HAP-1 (cell line): ENCODE measurements at regions not wholly inside any gene's neighbourhood (a gene's known extent, or its start where the extent isn't known, plus 50 kb on each side); places are given as distances from the start of the nearest gene placed in this dataset.
A peak's percentile ranks its signal among the peaks of the same experiment; 100 is the strongest.

Experiments
- DNase-seq, 2 experiments: peaks; one replicate each; pipeline ENCODE4 v3.0.0-alpha.2; 2016 to 2020; ENCODE audit warnings: low spot score in 2 of 2
- H3K27me3 ChIP-seq: fragments of 250-450 bp; sonication (Bioruptor Pico); 2 replicates; pipeline ENCODE4 v1.5.1; 2020; ENCODE audit warnings: low read depth, mild to moderate bottlenecking, moderate library complexity
- H3K36me3 ChIP-seq: fragments of 250-450 bp; sonication (Bioruptor Pico); replicated peaks from 2 replicates; pipeline ENCODE4 v1.5.1; 2020; ENCODE audit warnings: mild to moderate bottlenecking
- H3K4me1 ChIP-seq: fragments of 250-450 bp; sonication (Bioruptor Pico); 2 replicates; pipeline ENCODE4 v1.5.1; 2020; ENCODE audit warnings: mild to moderate bottlenecking
- H3K4me3 ChIP-seq: fragments of 250-450 bp; sonication (Bioruptor Pico); 2 replicates; pipeline ENCODE4 v1.5.1; 2020; ENCODE audit warnings: mild to moderate bottlenecking, moderate library complexity
- H3K9me3 ChIP-seq: fragments of 250-450 bp; sonication (Bioruptor Pico); 2 replicates; pipeline ENCODE4 v1.5.1; 2020; ENCODE audit warnings: mild to moderate bottlenecking, moderate library complexity
- in situ Hi-C: fragments of 300-500 bp; cut with MboI; formaldehyde crosslinking; loops from 3 replicates; pipeline ENCODE4 v1.14.3; 2020; ENCODE audit warnings: low sequenced_read_pairs, inconsistent platforms, mixed read lengths

DNA sequence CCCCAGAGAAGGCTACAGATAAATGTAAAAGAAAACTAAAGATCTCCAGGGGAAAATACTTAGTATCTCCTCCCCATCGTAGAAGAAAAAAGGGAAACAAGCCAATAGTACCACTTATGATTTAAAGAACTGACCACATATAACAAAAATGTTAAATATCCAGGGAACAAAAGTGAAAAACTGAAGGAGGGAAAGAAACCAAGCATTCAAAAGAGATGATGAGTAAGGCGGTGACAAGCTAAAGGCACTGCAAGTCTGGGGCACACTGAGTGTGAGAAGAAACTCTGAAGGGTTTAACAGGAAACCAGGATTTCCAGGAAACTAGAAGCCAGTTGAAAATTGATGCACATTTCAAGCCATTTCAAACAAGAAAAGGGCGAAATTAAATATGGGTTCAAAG lies 226.3 kb downstream of the AHR start:
- H3K4me3 ChIP-seq = no peak overlapping the region
- no peaks in the 10 kb centered on the region for H3K9me3 ChIP-seq
- no peak for DNase-seq
- no peaks in the 10 kb centered on the region for H3K4me1 ChIP-seq
- H3K27me3 ChIP-seq = no peaks in the 10 kb centered on the region
- in situ Hi-C loops = no loop called here
- H3K36me3 ChIP-seq = no peaks in the 10 kb centered on the region

- Histone ChIP-seq H3K9me3 (no peaks in the 10 kb centered on the region), H3K4me1 (no peaks in the 10 kb centered on the region), H3K27me3 (no peaks in the 10 kb centered on the region), H3K36me3 (no peaks in the 10 kb centered on the region), H3K4me3 (no peak overlapping the region)
- in situ Hi-C loops = no loop called here
- no peak for DNase-seq
These were observed 228.2 kb downstream of the AHR start for GRCh38 chr7:17526621-17527020.

- Histone ChIP-seq H3K36me3 (no peaks in the 10 kb centered on the region), H3K4me3 (no peak overlapping the region), H3K9me3 (no peaks in the 10 kb centered on the region), H3K27me3 (no peaks in the 10 kb centered on the region), H3K4me1 (no peaks in the 10 kb centered on the region)
- DNase-seq = no peak
- in situ Hi-C loops = no loop called here
These were observed 230.2 kb downstream of the AHR start for GRCh38 chr7:17528636-17529035.

DNA sequence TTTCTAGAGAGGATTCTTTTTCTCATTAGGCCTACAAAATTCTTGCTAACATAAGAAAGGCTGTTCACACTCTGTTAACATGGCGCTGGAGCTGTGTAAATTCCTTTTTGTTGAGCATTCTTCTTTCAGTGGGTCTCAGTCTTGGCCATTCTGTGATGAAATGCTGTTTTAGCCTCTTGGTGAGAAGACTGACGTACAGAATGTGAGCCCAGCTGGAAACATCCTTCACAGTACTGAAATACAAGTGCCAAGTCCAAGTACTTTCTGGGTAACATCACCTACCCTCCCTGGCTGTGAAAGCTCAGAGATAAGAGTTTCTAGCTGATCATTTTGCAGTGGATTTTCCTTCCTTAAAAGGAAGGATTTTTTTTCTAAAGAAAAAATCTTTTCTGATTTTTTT lies 231.8 kb downstream of the AHR start:
- Histone ChIP-seq H3K4me3 (no peak overlapping the region), H3K36me3 (no peaks in the 10 kb centered on the region), H3K27me3 (no peaks in the 10 kb centered on the region), H3K9me3 (no peaks in the 10 kb centered on the region), H3K4me1 (no peaks in the 10 kb centered on the region)
- DNase-seq = no peak
- in situ Hi-C loops = no loop called here

- peak in 1 of 2 experiments; percentile 39 for DNase-seq
- Histone ChIP-seq H3K36me3 (no peaks in the 10 kb centered on the region), H3K4me1 (no peaks in the 10 kb centered on the region), H3K9me3 (no peaks in the 10 kb centered on the region), H3K4me3 (no peak overlapping the region), H3K27me3 (no peaks in the 10 kb centered on the region)
- in situ Hi-C loops = no loop called here
These were observed 232.4 kb downstream of the AHR start for GRCh38 chr7:17530741-17531421.

GRCh38 chr7:17532861-17533404 lies 234.5 kb downstream of the AHR start:
- Histone ChIP-seq H3K36me3 (no peaks in the 10 kb centered on the region), H3K9me3 (no peaks in the 10 kb centered on the region), H3K27me3 (no peaks in the 10 kb centered on the region), H3K4me1 (no peaks in the 10 kb centered on the region), H3K4me3 (no peak overlapping the region)
- DNase-seq = no peak
- in situ Hi-C loops = no loop called here

DNA sequence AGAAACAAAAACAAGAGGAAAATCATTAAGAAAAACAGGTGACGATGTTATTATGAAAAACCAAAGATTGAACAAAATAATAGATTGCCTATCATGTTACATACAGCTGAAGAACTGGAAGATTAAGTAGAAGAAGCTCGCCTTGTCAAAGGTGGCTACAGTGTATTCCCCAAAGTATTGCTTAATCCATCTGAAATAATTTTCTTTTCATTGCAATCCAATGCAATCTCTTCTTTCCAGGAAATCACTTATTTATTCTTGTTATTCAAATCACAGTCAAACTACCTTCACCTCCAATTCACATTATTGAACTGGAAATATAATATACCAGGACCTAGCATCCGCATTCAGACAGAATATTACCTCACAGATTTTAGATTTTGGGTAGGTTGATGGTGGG lies 235.9 kb downstream of the AHR start:
- no peak for DNase-seq
- in situ Hi-C loops = no loop called here
- no peaks in the 10 kb centered on the region for H3K9me3 ChIP-seq
- no peaks in the 10 kb centered on the region for H3K27me3 ChIP-seq
- no peaks in the 10 kb centered on the region for H3K4me1 ChIP-seq
- no peak overlapping the region for H3K4me3 ChIP-seq
- H3K36me3 ChIP-seq = no peaks in the 10 kb centered on the region

- Histone ChIP-seq H3K9me3 (no peaks in the 10 kb centered on the region), H3K36me3 (no peaks in the 10 kb centered on the region), H3K27me3 (no peaks in the 10 kb centered on the region), H3K4me3 (no peak overlapping the region), H3K4me1 (no peaks in the 10 kb centered on the region)
- in situ Hi-C loops = no loop called here
- DNase-seq = no peak
These were observed 237.3 kb downstream of the AHR start for GRCh38 chr7:17535776-17536175.

DNA sequence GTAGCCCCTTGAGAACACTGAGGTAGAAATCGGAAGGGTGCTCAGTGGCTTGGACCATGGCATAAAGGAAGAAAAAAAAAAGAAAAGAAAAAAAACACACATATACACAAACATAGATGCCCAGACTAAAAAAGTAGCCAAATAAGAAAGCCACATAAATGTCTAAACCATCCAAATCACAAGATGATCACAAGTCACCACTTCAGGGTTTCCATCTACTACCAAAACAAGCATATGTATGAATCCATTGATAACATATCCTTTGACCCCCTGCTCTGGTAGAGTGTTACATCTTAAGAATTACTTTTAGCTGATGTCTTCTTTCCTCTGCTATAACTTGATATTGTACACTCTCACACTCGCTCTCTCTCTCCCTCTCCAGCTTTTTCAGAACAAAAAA lies 245.9 kb downstream of the AHR start:
- H3K27me3 ChIP-seq = 0 out of 2 replicates have a peak, but pooled peaks cover 4% of the 10 kb centered on the region
- no peaks in the 10 kb centered on the region for H3K36me3 ChIP-seq
- no peak for DNase-seq
- in situ Hi-C loops = no loop called here
- H3K4me1 ChIP-seq = no peaks in the 10 kb centered on the region
- no peaks in the 10 kb centered on the region for H3K9me3 ChIP-seq
- no peak overlapping the region for H3K4me3 ChIP-seq

- peaks cover 9% of the 10 kb centered on the region; the same call in 1 of the 2 replicates for H3K27me3 ChIP-seq
- in situ Hi-C loops = no loop called here
These were observed 246.9 kb downstream of the AHR start for GRCh38 chr7:17545348-17545747.

DNA sequence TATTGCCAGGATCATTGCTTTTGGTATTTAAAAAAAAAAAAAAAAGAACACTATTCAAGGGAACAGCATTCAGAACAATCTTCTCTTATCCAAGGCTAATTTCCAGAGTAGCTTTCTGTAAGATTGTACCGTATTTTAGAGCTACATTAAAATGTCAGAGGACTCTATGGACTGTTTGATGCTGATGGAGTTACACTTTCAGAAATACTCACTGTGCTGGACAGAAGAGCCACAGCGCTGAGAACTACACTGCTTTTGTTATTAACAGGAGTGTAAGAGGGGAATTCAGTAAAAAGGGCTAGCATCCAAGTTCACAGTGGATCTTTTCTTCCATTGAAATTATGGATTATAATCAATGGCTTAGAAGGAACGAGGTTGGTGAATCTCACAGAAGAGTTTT lies 247.7 kb downstream of the AHR start:
- Histone ChIP-seq H3K9me3 (no peaks in the 10 kb centered on the region), H3K4me1 (no peaks in the 10 kb centered on the region), H3K36me3 (no peaks in the 10 kb centered on the region), H3K4me3 (no peak overlapping the region), H3K27me3 (peaks cover 9% of the 10 kb centered on the region; the same call in 1 of the 2 replicates)
- in situ Hi-C loops = no loop called here
- DNase-seq = no peak

More at GRCh38 chr7:17545348-17545747, 246.9 kb downstream of the AHR start:
- Histone ChIP-seq H3K4me3 (no peak overlapping the region), H3K9me3 (no peaks in the 10 kb centered on the region), H3K36me3 (no peaks in the 10 kb centered on the region), H3K4me1 (no peaks in the 10 kb centered on the region)
- no peak for DNase-seq

- peaks cover 9% of the 10 kb centered on the region; the same call in 1 of the 2 replicates for H3K27me3 ChIP-seq
- no peaks in the 10 kb centered on the region for H3K36me3 ChIP-seq
- H3K4me3 ChIP-seq = no peak overlapping the region
- no peaks in the 10 kb centered on the region for H3K4me1 ChIP-seq
- in situ Hi-C loops = no loop called here
- DNase-seq = no peak
- no peaks in the 10 kb centered on the region for H3K9me3 ChIP-seq
These were observed 248.1 kb downstream of the AHR start for GRCh38 chr7:17546592-17546991.

DNA sequence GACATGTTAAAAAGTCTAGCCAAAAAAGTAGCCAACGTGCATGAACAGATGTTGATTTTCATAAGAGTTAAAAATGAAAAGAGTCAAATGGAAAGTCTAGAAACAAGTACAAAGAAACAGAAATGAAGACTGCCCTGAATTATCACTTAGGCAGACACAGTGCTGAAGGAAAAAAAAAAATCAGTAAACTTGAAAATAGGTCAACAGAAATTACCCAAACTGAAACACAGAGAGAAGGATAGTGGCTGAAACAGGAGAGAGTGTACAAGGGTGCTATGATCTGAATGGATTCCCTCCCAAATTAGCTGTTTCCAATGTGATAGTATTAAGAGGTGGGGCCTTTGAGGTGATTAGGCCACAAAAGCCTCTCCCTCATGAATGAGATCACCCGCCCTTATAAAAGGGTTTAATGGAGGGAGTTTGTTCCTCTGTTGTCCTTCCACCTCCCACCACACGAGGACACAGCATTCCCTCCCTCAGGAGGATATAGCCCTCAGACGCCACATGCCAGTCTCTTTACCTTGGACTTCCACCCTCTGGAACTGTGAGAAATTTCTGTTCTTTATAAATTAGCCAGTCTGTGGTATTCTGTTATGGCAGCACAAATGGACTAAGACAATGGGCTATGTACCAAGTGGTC lies 249.7 kb downstream of the AHR start:
- no peaks in the 10 kb centered on the region for H3K36me3 ChIP-seq
- DNase-seq = peak in 1 of 2 experiments; percentile 5
- no peaks in the 10 kb centered on the region for H3K4me1 ChIP-seq
- H3K9me3 ChIP-seq = no peaks in the 10 kb centered on the region
- in situ Hi-C loops = no loop called here
- peaks cover 9% of the 10 kb centered on the region; the same call in 1 of the 2 replicates for H3K27me3 ChIP-seq
- H3K4me3 ChIP-seq = no peak overlapping the region

DNA sequence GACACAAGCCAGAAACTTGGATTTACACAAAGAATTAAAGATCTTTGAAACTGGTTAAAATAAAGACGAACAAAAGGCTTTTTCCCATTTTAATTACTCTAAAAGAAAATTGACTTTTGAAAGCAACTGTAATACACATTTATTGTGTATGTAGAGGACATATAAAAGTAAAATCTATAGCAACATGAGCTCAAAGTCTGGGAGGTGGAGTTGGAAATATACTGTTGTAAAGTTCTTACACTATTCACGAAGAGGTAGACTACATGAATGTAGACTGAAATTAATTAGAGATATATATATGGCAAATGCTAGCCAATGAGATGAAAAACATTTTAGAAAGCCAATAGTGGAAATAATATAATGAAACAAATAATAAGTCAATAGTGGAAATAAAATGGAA lies 251.0 kb downstream of the AHR start:
- Histone ChIP-seq H3K4me3 (no peak overlapping the region), H3K4me1 (no peaks in the 10 kb centered on the region), H3K27me3 (peaks cover 9% of the 10 kb centered on the region; the same call in 1 of the 2 replicates), H3K36me3 (no peaks in the 10 kb centered on the region), H3K9me3 (no peaks in the 10 kb centered on the region)
- in situ Hi-C loops = no loop called here
- DNase-seq = no peak
